ENCODE measurements at regions not wholly inside any gene's neighbourhood (a gene's known extent, or its start where the extent isn't known, plus 50 kb on each side); places are given as distances from the start of the nearest gene placed in this dataset.
"Not testable (repeated sequence)": the region's sequence is repeated elsewhere in the genome, so short reads cannot be mapped to it uniquely, and the experiment has no call there.

- DNase-seq (ENCODE audit: low read depth) = no peak
- TF ChIP-seq CTCF (IDR thresholded peaks at IDR 0.05; ENCODE audit: low read depth, low read length, missing control alignments) = no peak
- H3K4me3 ChIP-seq (ENCODE audit: low read depth, low read length) = no peak overlapping the region
Measured at GRCh38 chr6:81003156-81003555, 749.3 kb downstream of the TENT5A start.

GRCh38 chr6:81002126-81002525 lies 750.4 kb downstream of the TENT5A start:
- no peak overlapping the region for H3K4me3 ChIP-seq (ENCODE audit: low read depth, low read length)
- DNase-seq (ENCODE audit: low read depth) = no peak
- TF ChIP-seq CTCF (IDR thresholded peaks at IDR 0.05; ENCODE audit: low read depth, low read length, missing control alignments) = no peak

- no peak for TF ChIP-seq CTCF (IDR thresholded peaks at IDR 0.05; ENCODE audit: low read depth, low read length, missing control alignments)
- H3K4me3 ChIP-seq (ENCODE audit: low read depth, low read length) = no peak overlapping the region
- DNase-seq (ENCODE audit: low read depth) = no peak
Measured at GRCh38 chr6:80991316-80991715, 761.2 kb downstream of the TENT5A start.

GRCh38 chr6:80988892-80989291 lies 763.6 kb downstream of the TENT5A start:
- TF ChIP-seq CTCF (IDR thresholded peaks at IDR 0.05; ENCODE audit: low read depth, low read length, missing control alignments) = no peak
- DNase-seq (ENCODE audit: low read depth) = no peak
- H3K4me3 ChIP-seq (ENCODE audit: low read depth, low read length) = no peak overlapping the region

- no peak for TF ChIP-seq CTCF (IDR thresholded peaks at IDR 0.05; ENCODE audit: low read depth, low read length, missing control alignments)
- no peak overlapping the region for H3K4me3 ChIP-seq (ENCODE audit: low read depth, low read length)
Measured at GRCh38 chr6:80988286-80988685, 764.2 kb downstream of the TENT5A start.

GRCh38 chr6:80981226-80981625 lies 771.3 kb downstream of the TENT5A start:
- not testable (repeated sequence) for H3K4me3 ChIP-seq (ENCODE audit: low read depth, low read length); DNase-seq (ENCODE audit: low read depth)

More at GRCh38 chr6:80988286-80988685, 764.2 kb downstream of the TENT5A start:
- DNase-seq (ENCODE audit: low read depth) = no peak

GRCh38 chr6:80976336-80976735 lies 776.1 kb downstream of the TENT5A start:
- no peak for DNase-seq (ENCODE audit: low read depth)
- H3K4me3 ChIP-seq (ENCODE audit: low read depth, low read length) = no peak overlapping the region
- no peak for TF ChIP-seq CTCF (IDR thresholded peaks at IDR 0.05; ENCODE audit: low read depth, low read length, missing control alignments)

- DNase-seq (ENCODE audit: low read depth) = no peak
- no peak overlapping the region for H3K4me3 ChIP-seq (ENCODE audit: low read depth, low read length)
- no peak for TF ChIP-seq CTCF (IDR thresholded peaks at IDR 0.05; ENCODE audit: low read depth, low read length, missing control alignments)
Measured at GRCh38 chr6:80974579-80974978, 777.9 kb downstream of the TENT5A start.

Data from GM12864 (cell line).